C4-2B (cell line): ENCODE measurements at regions not wholly inside any gene's neighbourhood (a gene's known extent, or its start where the extent isn't known, plus 50 kb on each side); places are given as distances from the start of the nearest gene placed in this dataset.

ENCODE experiments used
- H3K27ac ChIP-seq: fragments of 450-650 bp; 2 replicates; pipeline ENCODE4 v1.5.1; 2017
- ZFX ChIP-seq: fragments of 450-650 bp; IDR thresholded peaks from 2 replicates; pipeline ENCODE4 v1.6.1; 2017
- TF ChIP-seq, protein P1 (sequence below): fragments of 450-650 bp; conservative IDR thresholded peaks from 2 replicates; pipeline ENCODE4 v1.5.1; 2017; ENCODE audit warnings: mild to moderate bottlenecking

DNA sequence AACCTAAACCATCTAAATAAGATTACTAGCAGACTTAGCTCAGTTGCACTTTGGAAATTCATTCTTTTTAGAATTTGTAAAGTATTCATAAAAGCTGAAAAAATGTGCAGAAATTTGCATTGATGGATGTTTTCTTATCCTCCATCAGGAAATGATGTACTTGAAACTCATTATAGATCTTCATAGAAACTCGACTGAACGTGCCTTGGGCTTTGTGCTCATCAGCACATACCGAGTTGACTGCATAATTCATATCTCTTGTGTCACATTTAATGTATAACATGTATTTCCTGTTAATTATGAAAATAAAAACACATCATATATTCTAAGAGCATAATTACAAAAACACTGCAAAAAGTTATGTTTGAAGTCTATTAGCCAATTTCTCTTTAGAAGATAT, 290.9 kb upstream of the NR5A2 start:
- no peak for TF ChIP-seq ZFX
- TF ChIP-seq, protein P1, sequence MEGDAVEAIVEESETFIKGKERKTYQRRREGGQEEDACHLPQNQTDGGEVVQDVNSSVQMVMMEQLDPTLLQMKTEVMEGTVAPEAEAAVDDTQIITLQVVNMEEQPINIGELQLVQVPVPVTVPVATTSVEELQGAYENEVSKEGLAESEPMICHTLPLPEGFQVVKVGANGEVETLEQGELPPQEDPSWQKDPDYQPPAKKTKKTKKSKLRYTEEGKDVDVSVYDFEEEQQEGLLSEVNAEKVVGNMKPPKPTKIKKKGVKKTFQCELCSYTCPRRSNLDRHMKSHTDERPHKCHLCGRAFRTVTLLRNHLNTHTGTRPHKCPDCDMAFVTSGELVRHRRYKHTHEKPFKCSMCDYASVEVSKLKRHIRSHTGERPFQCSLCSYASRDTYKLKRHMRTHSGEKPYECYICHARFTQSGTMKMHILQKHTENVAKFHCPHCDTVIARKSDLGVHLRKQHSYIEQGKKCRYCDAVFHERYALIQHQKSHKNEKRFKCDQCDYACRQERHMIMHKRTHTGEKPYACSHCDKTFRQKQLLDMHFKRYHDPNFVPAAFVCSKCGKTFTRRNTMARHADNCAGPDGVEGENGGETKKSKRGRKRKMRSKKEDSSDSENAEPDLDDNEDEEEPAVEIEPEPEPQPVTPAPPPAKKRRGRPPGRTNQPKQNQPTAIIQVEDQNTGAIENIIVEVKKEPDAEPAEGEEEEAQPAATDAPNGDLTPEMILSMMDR, result no peak

DNA sequence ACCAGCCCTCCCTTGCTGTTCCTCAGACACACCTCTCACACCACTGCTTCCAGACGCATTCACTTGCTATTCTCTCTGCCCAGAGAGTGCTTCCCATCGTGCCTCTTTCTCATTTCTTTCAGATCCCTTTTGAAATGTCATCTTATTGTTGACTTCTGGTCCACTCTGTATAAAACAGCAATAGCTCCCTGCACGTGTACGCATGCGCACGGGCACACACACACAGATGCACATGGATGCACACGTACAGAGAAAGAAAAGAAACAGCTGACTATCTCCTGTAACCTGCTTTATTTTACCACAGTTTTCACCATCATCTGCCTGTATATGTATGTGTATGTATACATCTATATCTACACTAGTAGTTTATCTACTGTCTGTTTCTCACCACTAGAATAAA, 285.9 kb upstream of the NR5A2 start:
- TF ChIP-seq, protein P1, result no peak
- TF ChIP-seq ZFX, result no peak
- no peak overlapping the region for H3K27ac ChIP-seq

More for the DNA sequence above, 290.9 kb upstream of the NR5A2 start:
- no peak overlapping the region for H3K27ac ChIP-seq

DNA sequence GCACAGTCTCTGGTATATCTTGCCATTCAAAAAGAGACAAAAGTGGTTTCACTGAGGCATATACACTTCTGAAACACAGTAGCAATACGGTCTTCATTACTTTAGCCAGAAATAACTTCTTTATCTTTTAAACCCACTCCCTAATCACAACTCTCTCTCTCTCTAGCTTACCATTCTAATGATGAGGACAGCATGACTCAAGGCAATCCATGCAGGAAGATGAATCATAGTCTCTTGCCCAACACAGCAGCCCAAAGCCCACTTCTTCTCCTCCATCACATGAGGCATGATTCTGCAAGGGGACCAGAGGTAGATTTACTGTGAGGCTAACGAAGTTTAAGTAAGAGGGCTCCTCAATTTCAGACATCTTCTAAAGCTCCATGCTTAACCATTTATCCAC, 285.0 kb upstream of the NR5A2 start:
- no peak for TF ChIP-seq ZFX
- TF ChIP-seq, protein P1, result no peak
- no peak overlapping the region for H3K27ac ChIP-seq

DNA sequence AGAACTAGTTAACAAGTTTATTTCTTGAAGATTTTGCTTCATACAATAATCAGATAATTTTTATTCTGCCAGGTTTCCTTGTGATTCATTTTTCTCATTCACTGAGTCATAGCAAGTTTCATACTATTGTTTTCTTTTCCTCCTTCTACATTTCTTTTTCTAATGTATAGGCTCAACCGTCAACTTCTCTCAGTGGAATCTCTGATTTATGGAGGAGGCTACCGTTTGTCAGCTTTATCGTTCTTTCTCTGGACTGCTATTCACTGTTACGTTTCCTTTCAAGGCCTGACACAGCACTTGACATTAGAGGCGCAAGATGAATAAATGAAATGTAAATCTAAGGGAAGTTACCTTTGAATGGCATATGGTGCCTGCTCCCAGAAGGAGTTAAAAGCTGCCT, 284.3 kb upstream of the NR5A2 start:
- H3K27ac ChIP-seq, result no peak overlapping the region
- TF ChIP-seq, protein P1, result no peak
- no peak for TF ChIP-seq ZFX

DNA sequence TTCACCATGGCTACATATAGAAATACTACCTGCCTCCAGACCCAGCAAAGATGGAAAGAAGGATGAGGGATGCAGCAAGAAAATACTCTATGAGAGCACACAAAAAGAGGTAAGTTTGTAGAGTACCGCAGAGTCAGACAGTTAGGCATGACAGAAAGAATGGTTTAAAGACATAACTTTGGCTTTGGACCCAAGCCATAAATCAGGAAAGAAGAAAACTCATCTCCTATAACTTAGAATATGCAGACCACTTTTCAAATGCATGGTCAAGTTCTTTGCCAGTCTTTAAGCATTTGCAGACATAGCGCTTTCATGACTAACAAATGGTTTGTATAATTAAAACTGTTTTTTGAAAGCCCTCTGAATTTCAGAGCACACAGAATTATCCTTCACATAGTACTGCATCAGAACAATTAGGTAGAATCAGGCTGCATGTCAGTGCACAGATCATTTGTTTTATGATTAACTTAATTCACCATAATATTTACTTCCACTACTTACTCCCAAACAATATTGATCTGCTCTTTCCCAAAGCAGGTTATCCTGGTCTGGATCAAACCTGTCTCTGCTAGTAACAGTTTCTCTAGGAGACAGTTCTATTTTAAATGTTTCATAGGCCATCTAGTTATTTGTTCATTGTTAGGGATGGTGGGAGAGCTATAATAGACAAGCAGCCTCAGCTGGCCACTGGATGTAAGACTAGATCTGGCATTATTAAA, 280.7 kb upstream of the NR5A2 start:
- TF ChIP-seq, protein P1, result no peak
- TF ChIP-seq ZFX, result no peak
- H3K27ac ChIP-seq, result no peak overlapping the region

DNA sequence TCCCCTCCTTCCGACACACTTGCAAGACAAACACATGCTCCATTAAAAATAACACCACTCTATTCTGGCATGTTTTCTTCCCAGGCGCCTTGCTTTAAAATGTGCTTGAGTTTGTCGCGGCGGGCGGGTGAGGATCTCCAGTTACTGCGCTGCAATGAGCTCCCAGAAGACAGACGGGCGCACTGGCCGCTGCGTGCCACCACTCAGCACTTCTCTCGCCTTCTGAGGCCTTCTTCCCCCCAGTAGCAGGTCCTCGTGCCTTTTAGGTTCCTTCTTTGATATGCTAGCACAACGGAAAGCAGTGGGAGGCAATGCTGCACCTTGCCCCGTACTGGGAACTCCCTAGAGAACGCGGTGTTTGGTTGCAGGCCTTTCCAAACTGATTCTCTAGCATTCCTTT, 279.5 kb upstream of the NR5A2 start:
- H3K27ac ChIP-seq, result no peak overlapping the region
- TF ChIP-seq, protein P1, result no peak

DNA sequence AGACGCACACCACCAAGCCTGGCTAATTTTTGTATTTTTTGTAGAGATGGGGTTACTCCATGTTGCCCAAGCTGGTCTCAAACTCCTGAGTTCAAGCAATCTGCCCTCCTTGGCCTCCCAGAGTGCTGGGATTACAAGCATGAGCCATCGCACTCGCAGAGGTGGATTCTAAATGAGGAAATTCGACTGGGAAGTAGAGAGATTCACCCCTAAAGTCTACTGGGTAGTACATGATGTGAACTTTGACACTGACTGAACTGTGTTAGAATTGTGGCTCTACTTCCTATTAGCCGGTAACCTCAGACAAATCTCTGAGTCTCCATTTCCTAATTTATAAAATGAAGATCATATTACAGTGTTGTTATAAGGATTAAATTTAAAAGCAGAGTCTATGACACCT, 276.0 kb upstream of the NR5A2 start:
- no peak overlapping the region for H3K27ac ChIP-seq
- TF ChIP-seq, protein P1, result no peak
- no peak for TF ChIP-seq ZFX
